Coronary artery (tissue), 2 donors: ENCODE measurements at regions not wholly inside any gene's neighbourhood (a gene's known extent, or its start where the extent isn't known, plus 50 kb on each side); places are given as distances from the start of the nearest gene placed in this dataset.

Experiments
- DNase-seq: peaks from one replicate; pipeline ENCODE4 v3.0.0-alpha.2; 2017; ENCODE audit warnings: low spot score
- H3K27ac ChIP-seq, 2 donors: fragments of 200-600 bp; sonication (generic); one replicate each; pipeline ENCODE4 v1.5.1; 2016 to 2019
- H3K4me3 ChIP-seq: fragments of 200-600 bp; sonication (generic); 2 replicates; pipeline ENCODE4 v1.5.1; 2016; ENCODE audit warnings: mild to moderate bottlenecking, moderate library complexity
- TF ChIP-seq, protein P1 (sequence below): fragments of 200-600 bp; sonication (generic); IDR thresholded peaks from one replicate; pipeline ENCODE4 v1.5.1; 2019; ENCODE audit warnings: antibody characterized with exemption

GRCh38 chr5:32496104-32496503 lies 51.6 kb upstream of the ZFR start:
- TF ChIP-seq, protein P1, sequence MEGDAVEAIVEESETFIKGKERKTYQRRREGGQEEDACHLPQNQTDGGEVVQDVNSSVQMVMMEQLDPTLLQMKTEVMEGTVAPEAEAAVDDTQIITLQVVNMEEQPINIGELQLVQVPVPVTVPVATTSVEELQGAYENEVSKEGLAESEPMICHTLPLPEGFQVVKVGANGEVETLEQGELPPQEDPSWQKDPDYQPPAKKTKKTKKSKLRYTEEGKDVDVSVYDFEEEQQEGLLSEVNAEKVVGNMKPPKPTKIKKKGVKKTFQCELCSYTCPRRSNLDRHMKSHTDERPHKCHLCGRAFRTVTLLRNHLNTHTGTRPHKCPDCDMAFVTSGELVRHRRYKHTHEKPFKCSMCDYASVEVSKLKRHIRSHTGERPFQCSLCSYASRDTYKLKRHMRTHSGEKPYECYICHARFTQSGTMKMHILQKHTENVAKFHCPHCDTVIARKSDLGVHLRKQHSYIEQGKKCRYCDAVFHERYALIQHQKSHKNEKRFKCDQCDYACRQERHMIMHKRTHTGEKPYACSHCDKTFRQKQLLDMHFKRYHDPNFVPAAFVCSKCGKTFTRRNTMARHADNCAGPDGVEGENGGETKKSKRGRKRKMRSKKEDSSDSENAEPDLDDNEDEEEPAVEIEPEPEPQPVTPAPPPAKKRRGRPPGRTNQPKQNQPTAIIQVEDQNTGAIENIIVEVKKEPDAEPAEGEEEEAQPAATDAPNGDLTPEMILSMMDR = no peak
- Histone ChIP-seq H3K4me3 (no peak overlapping the region), H3K27ac (no peak overlapping the region)
- DNase-seq = no peak

DNA sequence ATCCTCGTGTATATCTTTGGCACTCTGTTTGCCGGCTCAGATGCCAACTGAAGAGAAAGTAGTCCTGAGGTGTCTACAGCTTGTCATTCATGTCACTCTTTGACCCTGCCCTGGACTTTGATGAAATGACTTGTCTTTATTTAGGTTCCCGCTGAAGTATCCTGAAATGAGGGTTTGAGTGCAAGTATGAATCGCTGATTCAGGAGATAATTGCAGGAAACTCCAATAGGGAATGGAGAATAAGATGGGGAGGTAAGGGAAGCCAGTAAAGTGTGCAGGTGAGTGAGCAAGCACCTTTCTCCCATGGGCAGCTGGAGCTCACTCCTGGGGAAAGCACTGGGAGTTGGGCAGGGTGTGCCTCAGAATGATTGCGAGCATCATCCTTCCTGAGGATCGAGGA lies 50.3 kb upstream of the ZFR start:
- TF ChIP-seq, protein P1 = no peak
- no peak for DNase-seq
- Histone ChIP-seq H3K27ac (no peak overlapping the region), H3K4me3 (no peak overlapping the region)
